Mucosa of gallbladder (tissue), 1 donor: ENCODE measurements at regions not wholly inside any gene's neighbourhood (a gene's known extent, or its start where the extent isn't known, plus 50 kb on each side); places are given as distances from the start of the nearest gene placed in this dataset.
"Not testable (repeated sequence)": the region's sequence is repeated elsewhere in the genome, so short reads cannot be mapped to it uniquely, and the experiment has no call there.

Experiments used
- DNase-seq: peaks from one replicate; pipeline ENCODE4 v3.0.0-alpha.2; 2020; ENCODE audit warnings: low spot score
- donor health status: DM: no; HTN: no; CAD: no.

- DNase-seq: no peak
Observed at GRCh38 chr16:65770752-65771151, 595.7 kb upstream of the CDH5 start.

- no peak for DNase-seq
Observed at GRCh38 chr16:65769776-65770438, 596.6 kb upstream of the CDH5 start.

- DNase-seq: no peak
Observed at GRCh38 chr16:65769055-65769465, 597.4 kb upstream of the CDH5 start.

GRCh38 chr16:65767125-65767524, 599.4 kb upstream of the CDH5 start:
- no peak for DNase-seq

GRCh38 chr16:65763640-65764305, 602.7 kb upstream of the CDH5 start:
- DNase-seq: no peak

GRCh38 chr16:65760874-65761273, 605.6 kb upstream of the CDH5 start:
- DNase-seq: no peak

GRCh38 chr16:65758620-65759019, 607.9 kb upstream of the CDH5 start:
- DNase-seq: no peak

GRCh38 chr16:65757064-65757463, 609.4 kb upstream of the CDH5 start:
- DNase-seq: no peak

- DNase-seq: no peak
Observed at GRCh38 chr16:65756163-65756562, 610.3 kb upstream of the CDH5 start.

GRCh38 chr16:65754820-65755691, 611.4 kb upstream of the CDH5 start:
- DNase-seq: peak; percentile 28

- DNase-seq: no peak
Observed at GRCh38 chr16:65752522-65752844, 614.0 kb upstream of the CDH5 start.

GRCh38 chr16:65751622-65752521, 614.6 kb upstream of the CDH5 start:
- DNase-seq: no peak

GRCh38 chr16:65749506-65749905, 617.0 kb upstream of the CDH5 start:
- no peak for DNase-seq

- DNase-seq: no peak
Observed at GRCh38 chr16:65746941-65747340, 619.5 kb upstream of the CDH5 start.

- no peak for DNase-seq
Observed at GRCh38 chr16:65745201-65745708, 621.2 kb upstream of the CDH5 start.

GRCh38 chr16:65744401-65744800, 622.1 kb upstream of the CDH5 start:
- no peak for DNase-seq

- DNase-seq: no peak
Observed at GRCh38 chr16:65743558-65743957, 621.7 kb upstream of the CDH11 start.

GRCh38 chr16:65740711-65741110, 618.8 kb upstream of the CDH11 start:
- no peak for DNase-seq

- no peak for DNase-seq
Observed at GRCh38 chr16:65739518-65739917, 617.7 kb upstream of the CDH11 start.

- no peak for DNase-seq
Observed at GRCh38 chr16:65737831-65738230, 616.0 kb upstream of the CDH11 start.

GRCh38 chr16:65735615-65736014, 613.8 kb upstream of the CDH11 start:
- DNase-seq: not testable (repeated sequence)

GRCh38 chr16:65733721-65734120, 611.9 kb upstream of the CDH11 start:
- DNase-seq: no peak
